ENCODE measurements at regions not wholly inside any gene's neighbourhood (a gene's known extent, or its start where the extent isn't known, plus 50 kb on each side); places are given as distances from the start of the nearest gene placed in this dataset.
"Not testable (repeated sequence)": the region's sequence is repeated elsewhere in the genome, so short reads cannot be mapped to it uniquely, and the experiment has no call there.

DNA sequence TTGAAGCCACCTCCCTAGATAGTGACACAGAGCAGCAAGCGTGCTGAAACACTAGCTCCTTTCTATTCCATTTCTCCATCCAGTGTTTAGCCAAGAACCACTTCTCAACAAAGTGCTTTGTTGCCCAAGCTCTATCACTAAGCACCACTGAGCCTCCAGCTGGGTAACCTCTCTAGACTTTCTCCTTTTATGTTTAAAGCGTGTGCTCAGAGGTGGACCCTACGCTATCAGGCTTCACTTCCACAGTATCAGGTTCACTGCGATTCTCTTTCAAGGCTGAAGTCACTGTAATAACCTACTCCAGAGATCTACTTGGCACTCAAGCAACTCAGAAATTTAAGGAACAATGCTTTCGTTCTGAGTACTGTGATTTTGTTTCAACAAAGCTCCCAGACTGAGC lies 197.9 kb downstream of the LNPK start:
- WGBS, 2 experiments (ENCODE audit: insufficient coverage in 1 of 2, insufficient read length in 1 of 2) = 92 to 96% methylated on average over 4 to 5 of the region's 5 CpGs
- Mint-ChIP-seq H3K36me3 (ENCODE audit: low read depth) (no peaks in the 10 kb centered on the region), H3K27ac (no peak overlapping the region), H3K4me1 (peaks cover 12% of the 10 kb centered on the region), H3K27me3 (ENCODE audit: insufficient read depth) (no peaks in the 10 kb centered on the region), H3K4me3 (no peak overlapping the region), H3K9me3 (no peaks in the 10 kb centered on the region)
- no peaks in the 10 kb centered on the region for H3K36me3 ChIP-seq (ENCODE audit: control insufficient read depth, insufficient read depth, low read length)
- H3K4me1 ChIP-seq (ENCODE audit: control insufficient read depth, insufficient read depth, low read length) = no peaks in the 10 kb centered on the region
- no peak overlapping the region for H3K27ac ChIP-seq (ENCODE audit: low read depth, low read length)
- H3K9ac ChIP-seq (ENCODE audit: extremely low read depth, low read length, poor library complexity, severe bottlenecking) = no peak overlapping the region
- peaks cover 6% of the 10 kb centered on the region for H3K27me3 ChIP-seq (ENCODE audit: control insufficient read depth, insufficient read depth, low read length, poor library complexity, severe bottlenecking)
- TF ChIP-seq, protein P1, sequence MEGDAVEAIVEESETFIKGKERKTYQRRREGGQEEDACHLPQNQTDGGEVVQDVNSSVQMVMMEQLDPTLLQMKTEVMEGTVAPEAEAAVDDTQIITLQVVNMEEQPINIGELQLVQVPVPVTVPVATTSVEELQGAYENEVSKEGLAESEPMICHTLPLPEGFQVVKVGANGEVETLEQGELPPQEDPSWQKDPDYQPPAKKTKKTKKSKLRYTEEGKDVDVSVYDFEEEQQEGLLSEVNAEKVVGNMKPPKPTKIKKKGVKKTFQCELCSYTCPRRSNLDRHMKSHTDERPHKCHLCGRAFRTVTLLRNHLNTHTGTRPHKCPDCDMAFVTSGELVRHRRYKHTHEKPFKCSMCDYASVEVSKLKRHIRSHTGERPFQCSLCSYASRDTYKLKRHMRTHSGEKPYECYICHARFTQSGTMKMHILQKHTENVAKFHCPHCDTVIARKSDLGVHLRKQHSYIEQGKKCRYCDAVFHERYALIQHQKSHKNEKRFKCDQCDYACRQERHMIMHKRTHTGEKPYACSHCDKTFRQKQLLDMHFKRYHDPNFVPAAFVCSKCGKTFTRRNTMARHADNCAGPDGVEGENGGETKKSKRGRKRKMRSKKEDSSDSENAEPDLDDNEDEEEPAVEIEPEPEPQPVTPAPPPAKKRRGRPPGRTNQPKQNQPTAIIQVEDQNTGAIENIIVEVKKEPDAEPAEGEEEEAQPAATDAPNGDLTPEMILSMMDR (conservative IDR thresholded peaks at IDR 0.05) = no peak
- no peaks in the 10 kb centered on the region for H3K9me3 ChIP-seq (ENCODE audit: control insufficient read depth, low read length)
- no peak overlapping the region for H3K4me3 ChIP-seq (ENCODE audit: low read length)
- no peak for DNase-seq

DNA sequence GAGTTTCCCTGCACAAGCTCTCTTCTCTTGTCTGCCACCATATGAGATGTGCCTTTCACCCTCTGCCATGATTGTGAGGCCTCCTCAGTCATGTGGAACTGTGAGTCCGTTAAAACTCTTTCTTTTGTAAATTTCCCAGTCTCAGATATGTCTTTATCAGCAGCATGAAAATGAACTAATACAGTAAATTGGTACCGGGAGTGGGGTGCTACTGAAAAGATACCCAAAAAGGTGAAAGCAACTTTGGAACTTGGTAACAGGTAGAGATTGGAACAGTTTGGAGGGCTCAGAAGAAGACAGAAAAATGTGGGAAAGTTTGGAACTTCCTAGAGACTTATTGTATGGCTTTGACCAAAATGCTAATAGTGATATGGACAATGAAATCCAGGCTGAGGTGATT lies 205.6 kb downstream of the LNPK start:
- H3K4me1 ChIP-seq (ENCODE audit: control insufficient read depth, insufficient read depth, low read length); H3K27me3 ChIP-seq (ENCODE audit: control insufficient read depth, insufficient read depth, low read length, poor library complexity, severe bottlenecking): not testable (repeated sequence)
- H3K9me3 Mint-ChIP-seq = peaks cover 32% of the 10 kb centered on the region

DNA sequence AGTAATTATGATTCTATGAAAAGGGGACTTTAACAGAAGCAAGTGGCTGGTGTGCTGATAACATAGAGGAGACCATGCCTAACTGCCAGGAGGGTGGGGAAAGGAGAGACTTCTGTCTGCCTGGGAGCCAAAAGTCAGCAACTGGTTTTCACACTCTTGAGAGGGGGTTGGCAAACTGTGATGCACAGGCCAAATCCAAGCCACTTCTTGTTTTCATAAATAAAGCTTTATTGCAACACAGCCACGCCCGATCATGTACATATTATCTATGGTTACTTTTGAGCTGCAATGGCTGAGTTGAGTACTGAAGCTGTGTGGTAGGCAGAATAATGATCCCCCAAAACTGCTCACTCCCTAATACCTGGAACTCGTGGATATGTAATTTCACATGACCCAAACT lies 208.4 kb downstream of the LNPK start:
- TF ChIP-seq, protein P1 (conservative IDR thresholded peaks at IDR 0.05) = no peak
- no peak overlapping the region for H3K9ac ChIP-seq (ENCODE audit: extremely low read depth, low read length, poor library complexity, severe bottlenecking)
- no peaks in the 10 kb centered on the region for H3K36me3 ChIP-seq (ENCODE audit: control insufficient read depth, insufficient read depth, low read length)
- H3K4me3 Mint-ChIP-seq = no peak overlapping the region
- no peaks in the 10 kb centered on the region for H3K27me3 ChIP-seq (ENCODE audit: control insufficient read depth, insufficient read depth, low read length, poor library complexity, severe bottlenecking)
- WGBS, 2 experiments (ENCODE audit: insufficient coverage in 1 of 2, insufficient read length in 1 of 2) = 88% methylated on average over 3 of the region's 3 CpGs; no CpG with 5 or more reads in 1 of the 2 experiments
- no peak overlapping the region for H3K27ac Mint-ChIP-seq
- H3K36me3 Mint-ChIP-seq (ENCODE audit: low read depth) = peaks cover 10% of the 10 kb centered on the region
- H3K4me3 ChIP-seq (ENCODE audit: low read length) = no peak overlapping the region
- no peaks in the 10 kb centered on the region for H3K4me1 Mint-ChIP-seq
- no peak for DNase-seq
- H3K9me3 Mint-ChIP-seq = peaks cover 32% of the 10 kb centered on the region
- H3K4me1 ChIP-seq (ENCODE audit: control insufficient read depth, insufficient read depth, low read length) = no peaks in the 10 kb centered on the region
- peaks cover 11% of the 10 kb centered on the region for H3K9me3 ChIP-seq (ENCODE audit: control insufficient read depth, low read length)
- no peaks in the 10 kb centered on the region for H3K27me3 Mint-ChIP-seq (ENCODE audit: insufficient read depth)
- H3K27ac ChIP-seq (ENCODE audit: low read depth, low read length) = no peak overlapping the region

More for the DNA sequence above, 205.6 kb downstream of the LNPK start:
- H3K27ac ChIP-seq (ENCODE audit: low read depth, low read length); H3K36me3 ChIP-seq (ENCODE audit: control insufficient read depth, insufficient read depth, low read length); H3K27me3 Mint-ChIP-seq (ENCODE audit: insufficient read depth); H3K4me1 Mint-ChIP-seq; DNase-seq; H3K27ac Mint-ChIP-seq; H3K36me3 Mint-ChIP-seq (ENCODE audit: low read depth); H3K9ac ChIP-seq (ENCODE audit: extremely low read depth, low read length, poor library complexity, severe bottlenecking); H3K4me3 Mint-ChIP-seq; H3K4me3 ChIP-seq (ENCODE audit: low read length): not testable (repeated sequence)
- H3K9me3 ChIP-seq (ENCODE audit: control insufficient read depth, low read length) = peaks cover 11% of the 10 kb centered on the region
- WGBS, 2 experiments (ENCODE audit: insufficient coverage in 1 of 2, insufficient read length in 1 of 2) = 87 to 100% methylated on average over 2 of the region's 2 CpGs

DNA sequence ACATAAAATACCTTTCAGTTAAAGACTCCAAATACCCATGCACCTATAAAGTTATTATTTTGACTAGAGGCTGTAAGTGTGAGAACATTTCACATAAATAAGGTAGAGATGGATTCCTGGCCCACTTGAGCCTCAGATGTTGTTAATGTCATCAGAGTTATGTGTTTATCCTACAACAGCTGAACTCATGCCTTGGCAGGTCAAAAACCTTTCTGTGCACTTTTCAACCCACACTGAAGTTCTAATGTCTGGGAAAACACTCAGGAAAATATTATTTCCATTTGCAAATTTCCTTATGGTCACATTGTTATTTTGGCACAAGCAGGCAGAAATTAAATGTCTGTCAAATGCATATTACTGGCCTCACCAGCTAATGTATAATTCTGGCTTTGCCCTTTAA lies 209.2 kb downstream of the LNPK start:
- TF ChIP-seq, protein P1 (conservative IDR thresholded peaks at IDR 0.05) = no peak
- Mint-ChIP-seq H3K27me3 (ENCODE audit: insufficient read depth) (no peaks in the 10 kb centered on the region), H3K4me3 (no peak overlapping the region), H3K9me3 (peaks cover 28% of the 10 kb centered on the region), H3K4me1 (no peaks in the 10 kb centered on the region), H3K27ac (no peak overlapping the region), H3K36me3 (ENCODE audit: low read depth) (peaks cover 10% of the 10 kb centered on the region)
- Histone ChIP-seq H3K9me3 (ENCODE audit: control insufficient read depth, low read length) (peaks cover 11% of the 10 kb centered on the region), H3K27ac (ENCODE audit: low read depth, low read length) (no peak overlapping the region), H3K4me3 (ENCODE audit: low read length) (no peak overlapping the region), H3K4me1 (ENCODE audit: control insufficient read depth, insufficient read depth, low read length) (no peaks in the 10 kb centered on the region), H3K9ac (ENCODE audit: extremely low read depth, low read length, poor library complexity, severe bottlenecking) (no peak overlapping the region), H3K27me3 (ENCODE audit: control insufficient read depth, insufficient read depth, low read length, poor library complexity, severe bottlenecking) (no peaks in the 10 kb centered on the region), H3K36me3 (ENCODE audit: control insufficient read depth, insufficient read depth, low read length) (no peaks in the 10 kb centered on the region)
- DNase-seq = no peak

Measured in endodermal cell (in vitro differentiated cells).